ENCODE measurements at regions not wholly inside any gene's neighbourhood (a gene's known extent, or its start where the extent isn't known, plus 50 kb on each side); places are given as distances from the start of the nearest gene placed in this dataset.

GRCh38 chr1:104466068-104466467 is 716.4 kb downstream of the AMY1C start:
- TF ChIP-seq CTCF (IDR thresholded peaks at IDR 0.05 in 8 of 11, conservative IDR thresholded peaks at IDR 0.05 in 3 of 11) (no peak), POLR2AphosphoS5 (IDR thresholded peaks at IDR 0.05) (no peak)
